Esophagus muscularis mucosa (tissue), 4 donors: ENCODE measurements at regions not wholly inside any gene's neighbourhood (a gene's known extent, or its start where the extent isn't known, plus 50 kb on each side); places are given as distances from the start of the nearest gene placed in this dataset.

ENCODE experiments used
- CTCF ChIP-seq, 3 experiments: fragments of 200-600 bp in 2 of 3; fragments of 450-650 bp in 1 of 3; sonication (generic) in 2 of 3; IDR thresholded peaks; one replicate each; pipeline ENCODE4 v1.5.1; 2017 to 2019; ENCODE audit warnings: antibody characterized with exemption in 3 of 3, mild to moderate bottlenecking in 2 of 3, moderate library complexity in 1 of 3
- EP300 ChIP-seq: sonication (generic); formaldehyde crosslinking; IDR thresholded peaks from one replicate; pipeline ENCODE4 v1.6.1; 2017; ENCODE audit warnings: antibody characterized with exemption
- POLR2A ChIP-seq: fragments of 450-650 bp; IDR thresholded peaks from one replicate; pipeline ENCODE4 v1.6.1; 2017; ENCODE audit warnings: antibody characterized with exemption, moderate library complexity, mild to moderate bottlenecking, low read depth

- TF ChIP-seq EP300, result no peak
- no peak for TF ChIP-seq CTCF (IDR thresholded peaks at IDR 0.05)
- no peak for TF ChIP-seq POLR2A
Measured at GRCh38 chrX:84715315-84715714, 213.1 kb upstream of the HDX start.
